Dendritic cell treated with granulocyte-macrophage colony-stimulating factor and Interleukin-4, amounts not matched to agents 40 ng/mL and 50 ng/mL, for 4 days (primary cell): ENCODE measurements at regions not wholly inside any gene's neighbourhood (a gene's known extent, or its start where the extent isn't known, plus 50 kb on each side); places are given as distances from the start of the nearest gene placed in this dataset.
"Not testable (repeated sequence)": the region's sequence is repeated elsewhere in the genome, so short reads cannot be mapped to it uniquely, and the experiment has no call there.

Experiments
- H3K27ac Mint-ChIP-seq: one replicate; pipeline ENCODE4 v1.8.0; 2022; ENCODE audit warnings: mild to moderate bottlenecking, mixed read lengths
- H3K27me3 Mint-ChIP-seq: one replicate; pipeline ENCODE4 v1.8.0; 2022; ENCODE audit warnings: mild to moderate bottlenecking, mixed read lengths
- H3K36me3 Mint-ChIP-seq: one replicate; pipeline ENCODE4 v1.8.0; 2022; ENCODE audit warnings: low read depth, mixed read lengths
- H3K4me1 Mint-ChIP-seq: one replicate; pipeline ENCODE4 v1.8.0; 2022; ENCODE audit warnings: low read depth, mixed read lengths
- H3K4me3 Mint-ChIP-seq: one replicate; pipeline ENCODE4 v1.8.0; 2022; ENCODE audit warnings: mild to moderate bottlenecking, moderate library complexity, mixed read lengths
- H3K9me3 Mint-ChIP-seq: one replicate; pipeline ENCODE4 v1.8.0; 2022; ENCODE audit warnings: mixed read lengths
- intact Hi-C: fragments of 100-400 bp; cut with micrococcal nuclease; formaldehyde crosslinking; loops from one replicate; pipeline ENCODE4 v1.15.0; 2022

DNA sequence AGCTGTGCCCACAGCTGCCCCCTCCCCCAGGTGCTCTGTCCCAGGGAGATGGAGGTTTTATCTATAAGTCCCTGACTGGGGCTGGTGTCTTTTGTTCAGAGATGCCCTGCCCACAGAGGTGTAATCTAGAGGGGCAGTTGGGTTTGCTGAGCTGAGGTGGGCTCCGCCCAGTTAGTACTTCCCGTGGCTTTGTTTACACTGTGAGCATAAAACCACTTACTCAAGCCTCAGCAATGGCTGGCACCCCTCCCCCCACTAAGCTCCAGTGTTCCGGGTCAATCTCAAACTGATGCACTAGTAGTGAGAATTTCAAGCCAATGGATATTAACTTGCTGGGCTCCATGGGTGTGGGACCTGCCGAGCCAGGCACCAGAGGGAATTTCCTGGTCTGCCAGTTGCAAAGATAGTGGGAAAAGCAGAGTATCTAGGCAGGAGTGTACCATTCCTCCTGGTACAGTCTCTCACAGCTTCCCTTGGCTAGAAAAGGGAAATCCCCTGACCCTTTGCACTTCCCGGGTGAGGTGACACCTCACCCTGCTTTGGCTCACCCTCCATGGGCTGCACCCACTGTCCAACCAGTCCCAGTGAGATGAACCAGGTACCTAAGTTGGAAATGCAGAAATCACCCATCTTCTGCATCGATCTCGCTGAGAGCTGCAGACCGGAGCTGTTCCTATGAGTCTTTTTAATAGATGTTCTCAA lies 509.6 kb downstream of the TMEM38B start:
- H3K27me3 Mint-ChIP-seq, result not testable (repeated sequence)

DNA sequence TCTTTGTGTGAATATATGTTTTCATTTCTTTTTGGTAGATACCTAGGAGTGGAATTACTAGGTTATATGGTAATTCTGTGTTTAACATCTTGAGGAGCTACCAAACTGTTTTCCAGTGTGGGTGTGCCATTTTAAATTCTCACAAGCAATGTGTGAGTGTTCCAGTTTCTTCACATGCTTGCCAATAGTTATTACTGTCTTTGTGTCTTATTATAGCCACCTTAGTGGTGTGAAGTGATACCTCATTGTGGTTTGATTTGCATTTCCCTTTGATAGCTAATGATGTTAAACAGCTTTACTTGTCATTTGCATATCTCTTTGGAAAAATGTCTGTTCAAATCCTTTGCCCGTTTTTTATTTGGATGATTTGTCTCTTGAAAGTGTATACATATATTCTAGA lies 513.0 kb downstream of the TMEM38B start:
- intact Hi-C loops, result no loop called here
- Mint-ChIP-seq H3K36me3 (no peaks in the 10 kb centered on the region), H3K27ac (no peak overlapping the region), H3K9me3 (peaks cover 26% of the 10 kb centered on the region), H3K4me3 (no peak overlapping the region), H3K4me1 (no peaks in the 10 kb centered on the region), H3K27me3 (no peaks in the 10 kb centered on the region)

More for the DNA sequence above, 509.6 kb downstream of the TMEM38B start:
- H3K4me1 Mint-ChIP-seq, intact Hi-C loops, H3K4me3 Mint-ChIP-seq, H3K27ac Mint-ChIP-seq, H3K36me3 Mint-ChIP-seq: not testable (repeated sequence)
- peaks cover 46% of the 10 kb centered on the region for H3K9me3 Mint-ChIP-seq

DNA sequence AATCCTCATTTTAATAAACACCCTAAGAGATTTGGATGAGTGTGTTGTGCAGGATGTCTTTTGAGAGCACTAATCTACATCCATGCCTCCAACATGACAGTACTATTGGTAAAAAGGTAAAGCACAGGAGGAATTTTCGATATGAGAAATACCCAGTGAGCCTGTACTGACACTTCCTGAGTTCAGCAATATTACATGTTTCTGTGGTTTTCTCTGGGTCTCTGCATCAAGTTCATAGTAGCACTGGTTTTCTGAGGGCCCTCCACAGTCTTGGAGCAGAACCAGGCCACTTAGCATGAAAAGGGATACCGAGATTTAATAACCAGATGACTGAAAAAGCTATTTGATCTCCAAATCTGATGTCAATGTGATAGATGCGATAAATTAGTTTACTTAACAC lies 524.1 kb downstream of the TMEM38B start:
- Mint-ChIP-seq H3K4me3 (no peak overlapping the region), H3K27me3 (no peaks in the 10 kb centered on the region), H3K36me3 (no peaks in the 10 kb centered on the region), H3K27ac (no peak overlapping the region), H3K9me3 (no peaks in the 10 kb centered on the region), H3K4me1 (no peaks in the 10 kb centered on the region)
- intact Hi-C loops, result no loop called here

DNA sequence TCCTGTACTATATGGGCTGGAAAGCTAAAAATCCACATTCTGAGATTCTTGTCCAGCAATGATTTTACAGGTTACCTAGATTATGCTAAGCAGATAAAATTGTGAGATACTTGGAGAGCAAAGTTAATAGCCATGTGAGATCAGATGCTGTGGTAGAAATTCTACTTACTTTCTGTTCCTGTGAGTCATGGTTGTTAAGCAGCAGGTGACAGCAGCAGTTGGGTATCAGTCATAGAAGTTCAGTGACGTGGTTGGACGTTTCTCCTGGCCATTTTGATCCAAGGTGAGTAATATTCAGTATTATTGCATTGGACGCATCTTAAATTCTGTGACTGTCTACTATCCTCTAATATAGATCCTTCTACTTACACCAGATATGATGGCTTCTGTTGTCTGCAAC lies 524.5 kb downstream of the TMEM38B start:
- intact Hi-C loops, result no loop called here
- Mint-ChIP-seq H3K36me3 (no peaks in the 10 kb centered on the region), H3K27me3 (no peaks in the 10 kb centered on the region), H3K4me1 (no peaks in the 10 kb centered on the region), H3K27ac (no peak overlapping the region), H3K9me3 (no peaks in the 10 kb centered on the region), H3K4me3 (no peak overlapping the region)

DNA sequence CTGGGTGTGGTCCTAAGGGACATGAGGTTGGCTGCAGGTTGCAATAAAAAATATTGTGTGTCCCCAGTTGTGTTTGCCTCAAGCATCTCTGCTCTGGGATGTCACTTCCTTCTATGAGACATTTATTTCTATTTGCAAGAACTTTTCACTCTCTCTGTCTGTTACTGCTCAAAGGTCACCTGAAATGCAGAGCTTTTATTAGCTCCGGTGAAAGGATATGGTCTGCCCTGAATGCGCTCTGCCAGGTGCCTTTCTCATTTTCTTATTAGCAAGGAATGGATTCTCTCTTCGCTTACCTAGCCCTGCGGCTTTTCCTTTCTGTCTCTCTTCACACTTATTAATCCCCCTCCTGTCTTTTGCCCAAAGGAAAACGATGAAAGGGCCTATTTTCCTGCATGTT lies 526.1 kb downstream of the TMEM38B start:
- intact Hi-C loops, result no loop called here
- Mint-ChIP-seq H3K36me3 (no peaks in the 10 kb centered on the region), H3K27ac (no peak overlapping the region), H3K27me3 (no peaks in the 10 kb centered on the region), H3K9me3 (no peaks in the 10 kb centered on the region), H3K4me1 (no peaks in the 10 kb centered on the region), H3K4me3 (no peak overlapping the region)

DNA sequence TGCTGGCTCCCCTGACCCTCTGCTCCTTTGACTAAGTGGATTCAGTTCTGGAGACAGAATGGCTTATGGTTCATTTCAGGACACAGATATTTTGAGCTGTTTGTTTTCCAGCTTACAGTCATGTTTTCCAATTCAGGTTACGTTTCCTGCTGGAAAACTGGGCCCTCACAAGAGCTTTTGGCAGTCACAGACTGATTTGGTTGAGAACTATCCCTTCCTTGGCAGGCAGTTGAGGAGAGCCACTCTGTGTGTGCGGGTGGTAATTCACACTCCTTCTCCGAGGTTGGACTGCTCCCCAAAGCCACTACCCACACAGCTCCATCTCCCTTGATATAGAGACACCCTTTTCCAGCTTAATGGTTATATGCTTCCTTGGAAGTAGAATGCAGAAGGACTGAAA lies 534.5 kb downstream of the TMEM38B start:
- Mint-ChIP-seq H3K27me3 (no peaks in the 10 kb centered on the region), H3K4me3 (no peak overlapping the region), H3K27ac (no peak overlapping the region), H3K36me3 (no peaks in the 10 kb centered on the region), H3K9me3 (peaks cover 12% of the 10 kb centered on the region), H3K4me1 (no peaks in the 10 kb centered on the region)
- intact Hi-C loops, result no loop called here

DNA sequence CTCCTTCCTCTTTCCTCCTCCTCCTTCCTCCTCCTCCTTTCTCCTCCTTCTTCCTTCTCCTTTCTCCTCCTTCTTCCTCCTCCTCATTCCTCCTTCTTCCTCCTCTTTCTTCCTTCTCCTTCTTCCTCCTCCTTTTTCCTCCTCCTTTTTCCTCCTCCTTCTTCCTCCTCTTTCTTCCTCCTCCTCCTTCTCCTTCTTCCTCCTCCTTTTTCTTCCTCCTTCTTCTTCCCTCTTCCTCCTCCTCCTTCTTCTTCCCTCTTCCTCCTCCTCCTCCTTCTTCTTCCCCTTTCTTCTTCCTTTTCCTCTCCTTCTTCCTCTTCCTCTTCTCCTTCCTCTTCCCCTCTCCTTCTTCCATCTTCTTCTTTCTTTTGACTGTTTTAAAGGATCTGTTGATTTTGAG lies 538.8 kb downstream of the TMEM38B start:
- no peak overlapping the region for H3K4me3 Mint-ChIP-seq
- H3K27ac Mint-ChIP-seq, result no peak overlapping the region
- H3K9me3 Mint-ChIP-seq, result peaks cover 12% of the 10 kb centered on the region
- no peaks in the 10 kb centered on the region for H3K36me3 Mint-ChIP-seq
- no peaks in the 10 kb centered on the region for H3K27me3 Mint-ChIP-seq
- intact Hi-C loops, result no loop called here
- H3K4me1 Mint-ChIP-seq, result no peaks in the 10 kb centered on the region

DNA sequence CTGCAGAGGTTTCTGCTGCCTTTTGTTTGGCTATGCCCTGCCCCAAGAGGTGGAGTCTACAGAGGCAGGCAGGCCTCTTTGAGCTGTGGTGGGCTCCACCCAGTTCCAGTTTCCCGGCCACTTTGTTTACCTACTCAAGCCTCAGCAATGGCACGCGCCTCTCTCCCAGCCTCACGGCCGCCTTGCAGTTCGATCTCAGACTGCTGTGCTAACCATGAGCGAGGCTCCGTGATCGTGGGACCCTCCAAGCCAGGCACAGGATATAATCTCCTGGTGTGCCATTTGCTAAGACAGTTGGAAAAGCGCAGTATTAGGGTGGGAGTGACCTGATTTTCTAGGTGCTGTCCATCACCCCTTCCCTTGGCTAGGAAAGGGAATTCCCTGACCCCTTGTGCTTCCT lies 566.6 kb downstream of the TMEM38B start:
- H3K4me3 Mint-ChIP-seq, intact Hi-C loops: not testable (repeated sequence)

DNA sequence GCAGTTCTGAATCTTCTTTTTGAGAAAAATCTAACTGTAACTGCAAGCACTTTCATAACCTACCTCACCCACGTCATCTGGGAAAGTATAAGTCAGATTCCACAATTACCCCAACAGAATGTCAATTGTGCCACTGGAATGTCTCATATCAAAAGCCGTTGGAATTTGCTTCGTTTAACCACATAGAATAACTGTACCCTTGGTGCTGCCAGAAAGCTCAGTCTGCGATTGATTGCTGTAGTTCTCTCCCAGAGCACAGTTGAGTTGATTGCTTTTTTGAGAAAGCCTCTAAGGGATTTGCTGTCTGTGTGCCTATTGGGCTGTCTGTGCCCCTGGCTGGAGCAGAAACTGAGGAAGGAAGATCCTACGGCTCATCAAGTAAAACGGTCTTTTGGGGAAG lies 583.6 kb downstream of the TMEM38B start:
- H3K36me3 Mint-ChIP-seq, result no peaks in the 10 kb centered on the region
- H3K4me3 Mint-ChIP-seq, result no peak overlapping the region

More for the DNA sequence above, 566.6 kb downstream of the TMEM38B start:
- H3K4me1 Mint-ChIP-seq, H3K27me3 Mint-ChIP-seq, H3K36me3 Mint-ChIP-seq, H3K27ac Mint-ChIP-seq: not testable (repeated sequence)
- H3K9me3 Mint-ChIP-seq, result peaks cover 35% of the 10 kb centered on the region

DNA sequence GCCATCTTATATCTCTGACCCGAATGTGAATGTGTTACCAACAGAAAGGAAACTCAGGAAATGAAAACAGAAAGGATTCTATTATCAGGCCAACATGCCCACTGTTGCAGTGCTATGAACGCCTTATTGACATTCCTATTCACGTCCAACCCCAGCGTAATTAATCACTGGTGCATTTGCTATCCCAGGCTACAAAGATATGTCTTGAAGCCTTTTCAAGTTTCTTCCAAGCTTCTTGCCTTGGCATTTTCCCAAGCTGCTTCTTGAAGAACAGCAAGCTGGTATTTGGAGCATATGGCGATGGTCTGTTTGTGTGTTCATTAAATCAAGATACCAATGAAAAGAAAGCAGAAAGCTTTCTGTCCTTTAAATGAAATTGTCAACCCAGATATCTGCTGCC lies 579.2 kb upstream of the ZNF462 start:
- H3K27me3 Mint-ChIP-seq, result no peaks in the 10 kb centered on the region
- intact Hi-C loops, result no loop called here
- no peak overlapping the region for H3K27ac Mint-ChIP-seq
- no peaks in the 10 kb centered on the region for H3K4me1 Mint-ChIP-seq
- H3K4me3 Mint-ChIP-seq, result no peak overlapping the region
- H3K9me3 Mint-ChIP-seq, result no peaks in the 10 kb centered on the region
- no peaks in the 10 kb centered on the region for H3K36me3 Mint-ChIP-seq

More for the DNA sequence above, 583.6 kb downstream of the TMEM38B start:
- intact Hi-C loops, result no loop called here
- H3K27ac Mint-ChIP-seq, result no peak overlapping the region
- H3K4me1 Mint-ChIP-seq, result no peaks in the 10 kb centered on the region
- H3K27me3 Mint-ChIP-seq, result no peaks in the 10 kb centered on the region
- H3K9me3 Mint-ChIP-seq, result peaks cover 10% of the 10 kb centered on the region

DNA sequence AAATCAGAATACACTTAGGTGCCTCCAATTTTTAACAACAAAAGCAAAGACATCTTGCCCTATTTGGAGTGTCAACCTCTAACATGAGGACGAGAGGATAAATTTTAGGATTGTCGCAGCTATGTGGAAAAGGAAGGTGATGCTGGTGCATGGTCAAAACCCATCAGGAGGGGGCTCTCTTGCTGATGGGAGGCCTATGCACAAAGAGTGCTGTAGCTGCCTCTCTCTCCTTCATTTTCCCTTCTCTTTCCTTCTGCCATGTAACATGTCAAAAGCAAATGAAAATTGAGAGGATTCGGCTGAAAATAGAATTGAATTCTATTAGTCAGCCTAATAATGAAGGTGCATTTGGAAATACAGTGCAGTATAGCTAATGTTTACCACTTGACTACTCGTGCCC lies 578.7 kb upstream of the ZNF462 start:
- H3K9me3 Mint-ChIP-seq, result no peaks in the 10 kb centered on the region
- no peak overlapping the region for H3K4me3 Mint-ChIP-seq
- intact Hi-C loops, result no loop called here
- H3K36me3 Mint-ChIP-seq, result no peaks in the 10 kb centered on the region
- no peaks in the 10 kb centered on the region for H3K27me3 Mint-ChIP-seq
- no peak overlapping the region for H3K27ac Mint-ChIP-seq
- no peaks in the 10 kb centered on the region for H3K4me1 Mint-ChIP-seq

DNA sequence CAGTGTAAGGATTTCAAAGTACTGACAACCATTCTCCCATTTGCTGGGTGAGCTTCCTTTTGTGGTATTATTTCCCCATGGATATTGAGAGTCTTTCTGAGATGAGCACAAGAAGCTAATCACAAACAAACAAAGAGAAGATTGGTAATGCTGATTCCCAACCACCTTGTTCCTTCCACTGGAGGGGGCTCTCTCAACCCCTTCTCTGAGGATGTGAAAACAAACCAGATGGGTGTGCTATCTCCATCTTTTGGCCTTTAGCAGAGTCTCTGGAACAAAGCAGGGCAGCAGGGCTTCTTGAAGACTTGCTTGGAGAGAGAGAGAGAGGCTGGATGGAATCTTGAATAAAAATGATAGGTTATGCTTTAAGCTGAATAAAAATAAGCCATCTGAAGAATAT lies 576.7 kb upstream of the ZNF462 start:
- Mint-ChIP-seq H3K9me3 (no peaks in the 10 kb centered on the region), H3K4me1 (no peaks in the 10 kb centered on the region), H3K27ac (no peak overlapping the region), H3K36me3 (no peaks in the 10 kb centered on the region), H3K27me3 (no peaks in the 10 kb centered on the region), H3K4me3 (no peak overlapping the region)
- intact Hi-C loops, result no loop called here

DNA sequence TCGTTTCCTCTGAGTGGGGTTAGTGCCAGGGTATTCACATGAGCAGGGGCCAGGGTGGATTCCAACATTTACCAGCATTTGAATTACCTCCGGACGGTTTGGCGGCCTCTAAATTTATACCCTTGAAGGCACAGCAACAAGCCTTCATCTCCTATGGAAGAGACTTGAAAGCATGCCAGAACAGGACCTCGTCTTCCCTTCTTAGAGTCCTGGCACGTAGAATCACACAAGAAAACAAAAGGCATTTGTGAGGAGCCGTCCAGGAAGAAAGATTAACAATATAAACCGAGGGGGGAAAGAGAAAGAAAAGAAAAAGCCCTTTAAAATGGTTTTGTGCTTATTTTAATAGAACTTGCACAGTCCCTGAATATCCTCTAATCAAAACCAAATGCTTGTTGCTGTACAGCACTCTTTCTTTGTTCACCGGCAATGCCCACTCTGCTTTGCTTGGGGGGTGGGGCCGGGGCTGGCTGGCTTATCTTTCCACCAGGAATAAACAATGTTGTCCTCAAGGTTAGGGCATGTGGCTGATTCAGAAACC lies 575.8 kb upstream of the ZNF462 start:
- Mint-ChIP-seq H3K9me3 (no peaks in the 10 kb centered on the region), H3K27ac (no peak overlapping the region)

DNA sequence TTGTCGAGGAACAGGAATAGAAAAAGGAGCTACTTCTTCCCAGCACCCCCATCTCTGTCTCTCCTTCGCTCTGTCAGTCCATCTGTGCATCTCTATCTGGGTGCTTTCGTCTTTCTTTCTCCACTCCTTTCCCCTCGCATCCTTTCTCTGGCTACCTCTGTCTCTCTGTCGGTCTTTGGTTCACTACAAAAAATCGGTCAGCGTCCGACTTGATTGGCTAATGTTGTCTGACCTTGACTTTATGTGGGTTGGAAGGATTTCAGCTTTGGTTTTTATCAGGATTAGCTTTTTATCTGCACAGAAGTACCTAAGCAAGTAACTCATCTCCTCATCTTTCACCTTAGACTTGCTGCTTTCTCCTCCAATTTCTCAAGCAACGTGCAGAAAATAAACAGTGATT lies 575.2 kb upstream of the ZNF462 start:
- H3K4me1 Mint-ChIP-seq, result no peaks in the 10 kb centered on the region
- H3K4me3 Mint-ChIP-seq, result no peak overlapping the region
- no peaks in the 10 kb centered on the region for H3K9me3 Mint-ChIP-seq
- intact Hi-C loops, result no loop called here
- no peak overlapping the region for H3K27ac Mint-ChIP-seq
- no peaks in the 10 kb centered on the region for H3K36me3 Mint-ChIP-seq
- H3K27me3 Mint-ChIP-seq, result no peaks in the 10 kb centered on the region

More for the DNA sequence above, 575.8 kb upstream of the ZNF462 start:
- Mint-ChIP-seq H3K4me3 (no peak overlapping the region), H3K36me3 (no peaks in the 10 kb centered on the region), H3K4me1 (no peaks in the 10 kb centered on the region), H3K27me3 (no peaks in the 10 kb centered on the region)
- intact Hi-C loops, result no loop called here

DNA sequence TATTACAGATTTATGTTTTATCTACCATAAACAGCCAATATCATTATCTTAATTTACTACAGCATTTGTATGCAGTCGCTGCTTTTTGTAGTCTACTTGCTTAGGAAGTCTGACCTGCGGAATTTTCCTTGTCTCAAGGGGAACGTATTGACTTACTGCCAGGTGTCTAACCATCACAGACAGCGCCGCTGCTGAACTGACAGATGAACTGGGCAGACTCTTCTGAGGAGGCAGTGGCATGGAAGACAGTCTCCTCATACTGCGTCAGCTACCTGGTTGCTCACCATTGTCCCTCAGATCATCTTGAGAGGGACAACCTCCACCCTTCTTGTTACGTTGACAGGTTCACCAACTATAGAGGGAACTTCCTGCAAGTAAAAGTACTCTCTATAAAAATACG lies 574.3 kb upstream of the ZNF462 start:
- intact Hi-C loops, result no loop called here
- H3K27ac Mint-ChIP-seq, result no peak overlapping the region
- no peaks in the 10 kb centered on the region for H3K4me1 Mint-ChIP-seq
- H3K4me3 Mint-ChIP-seq, result no peak overlapping the region
- H3K36me3 Mint-ChIP-seq, result no peaks in the 10 kb centered on the region
- H3K27me3 Mint-ChIP-seq, result no peaks in the 10 kb centered on the region
- no peaks in the 10 kb centered on the region for H3K9me3 Mint-ChIP-seq
